ENCODE measurements at regions not wholly inside any gene's neighbourhood (a gene's known extent, or its start where the extent isn't known, plus 50 kb on each side); places are given as distances from the start of the nearest gene placed in this dataset.
"Not testable (repeated sequence)": the region's sequence is repeated elsewhere in the genome, so short reads cannot be mapped to it uniquely, and the experiment has no call there.

- in situ Hi-C loops (cut with HindIII; ENCODE audit: low pct_ligation_motif_present, low pct_unique_long_range_greater_than_20kb, low sequenced_read_pairs): no loop called here
- no peak for DNase-seq
Observed at GRCh38 chr5:34552686-34553085, 103.4 kb upstream of the RAI14 start.

GRCh38 chr5:34553581-34553980 is 102.5 kb upstream of the RAI14 start:
- no peak for DNase-seq
- in situ Hi-C loops (cut with HindIII; ENCODE audit: low pct_ligation_motif_present, low pct_unique_long_range_greater_than_20kb, low sequenced_read_pairs): no loop called here

GRCh38 chr5:34554641-34555040 is 101.5 kb upstream of the RAI14 start:
- no peak for DNase-seq
- in situ Hi-C loops (cut with HindIII; ENCODE audit: low pct_ligation_motif_present, low pct_unique_long_range_greater_than_20kb, low sequenced_read_pairs): no loop called here

DNA sequence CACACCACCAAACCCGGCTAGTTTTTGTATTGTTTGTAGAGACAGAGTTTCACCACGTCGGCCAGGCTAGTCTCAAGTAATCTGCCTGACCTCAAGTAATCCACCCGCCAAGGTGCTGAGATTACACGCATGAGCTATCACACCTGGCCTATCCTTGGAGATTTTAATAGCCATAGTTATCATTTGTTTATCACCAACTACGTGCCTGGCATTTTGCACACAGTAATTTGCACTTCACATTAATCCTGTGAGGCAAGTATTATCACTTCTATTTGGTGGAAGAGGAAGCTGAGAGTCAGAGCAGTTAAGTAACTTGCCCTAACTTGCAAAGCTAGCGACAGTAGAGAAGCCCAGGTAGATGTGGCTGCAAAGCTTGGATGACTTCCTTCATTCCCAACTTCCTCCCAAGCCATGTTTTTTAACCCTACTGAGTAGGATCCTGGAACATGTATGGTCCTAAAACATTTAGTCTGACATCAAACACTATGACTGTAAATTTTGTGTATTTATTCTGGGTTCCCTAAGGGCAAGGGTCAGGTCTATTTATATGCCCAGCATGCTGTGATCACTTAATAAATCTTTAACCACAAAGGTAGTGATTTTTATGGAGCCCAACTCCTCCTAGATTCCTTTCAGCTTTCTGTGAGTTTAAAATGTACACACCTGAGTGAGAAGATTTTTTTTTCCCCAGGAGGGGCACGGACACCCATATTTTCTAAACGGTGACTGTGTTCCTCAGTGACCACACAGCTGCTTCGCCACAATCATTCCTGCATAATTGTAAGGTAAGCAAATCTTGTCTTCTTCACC is 100.2 kb upstream of the RAI14 start:
- no peak for DNase-seq
- in situ Hi-C loops (cut with HindIII; ENCODE audit: low pct_ligation_motif_present, low pct_unique_long_range_greater_than_20kb, low sequenced_read_pairs): no loop called here

- in situ Hi-C loops (cut with HindIII; ENCODE audit: low pct_ligation_motif_present, low pct_unique_long_range_greater_than_20kb, low sequenced_read_pairs): no loop called here
- no peak for DNase-seq
Observed at GRCh38 chr5:34556509-34556782, 99.7 kb upstream of the RAI14 start.

- DNase-seq: not testable (repeated sequence)
Observed at GRCh38 chr5:34561581-34561980, 94.5 kb upstream of the RAI14 start.

GRCh38 chr5:34562791-34563190 is 93.3 kb upstream of the RAI14 start:
- in situ Hi-C loops (cut with HindIII; ENCODE audit: low pct_ligation_motif_present, low pct_unique_long_range_greater_than_20kb, low sequenced_read_pairs): no loop called here
- DNase-seq: no peak

More at GRCh38 chr5:34561581-34561980, 94.5 kb upstream of the RAI14 start:
- in situ Hi-C loops (cut with HindIII; ENCODE audit: low pct_ligation_motif_present, low pct_unique_long_range_greater_than_20kb, low sequenced_read_pairs): not testable (repeated sequence)

DNA sequence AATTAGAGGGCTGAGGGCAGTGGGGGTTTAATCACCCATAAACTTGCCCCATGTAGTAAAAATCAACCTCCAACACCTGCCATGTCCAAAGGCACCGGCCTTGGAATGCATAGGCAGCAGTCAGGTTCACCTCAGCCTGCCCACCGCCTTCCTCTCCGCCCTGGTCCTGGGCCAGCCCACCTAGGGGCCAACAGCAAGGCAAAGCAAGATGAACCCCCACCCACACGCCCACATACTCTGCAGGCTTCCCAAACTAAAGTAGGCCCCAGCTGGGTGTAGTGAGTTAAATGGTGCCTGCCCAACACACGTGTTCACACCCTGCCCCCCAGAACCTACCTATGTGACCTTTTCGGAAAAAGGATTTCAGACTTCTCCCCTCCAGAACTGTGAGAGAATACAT is 92.9 kb upstream of the RAI14 start:
- in situ Hi-C loops (cut with HindIII; ENCODE audit: low pct_ligation_motif_present, low pct_unique_long_range_greater_than_20kb, low sequenced_read_pairs): no loop called here
- no peak for DNase-seq

GRCh38 chr5:34563931-34564709 is 92.0 kb upstream of the RAI14 start:
- in situ Hi-C loops (cut with HindIII; ENCODE audit: low pct_ligation_motif_present, low pct_unique_long_range_greater_than_20kb, low sequenced_read_pairs): no loop called here
- DNase-seq: peak; percentile 81

GRCh38 chr5:34564710-34565235 is 91.4 kb upstream of the RAI14 start:
- DNase-seq: no peak
- in situ Hi-C loops (cut with HindIII; ENCODE audit: low pct_ligation_motif_present, low pct_unique_long_range_greater_than_20kb, low sequenced_read_pairs): no loop called here

- in situ Hi-C loops (cut with HindIII; ENCODE audit: low pct_ligation_motif_present, low pct_unique_long_range_greater_than_20kb, low sequenced_read_pairs): no loop called here
- no peak for DNase-seq
Observed at GRCh38 chr5:34570143-34570542, 86.0 kb upstream of the RAI14 start.

DNA sequence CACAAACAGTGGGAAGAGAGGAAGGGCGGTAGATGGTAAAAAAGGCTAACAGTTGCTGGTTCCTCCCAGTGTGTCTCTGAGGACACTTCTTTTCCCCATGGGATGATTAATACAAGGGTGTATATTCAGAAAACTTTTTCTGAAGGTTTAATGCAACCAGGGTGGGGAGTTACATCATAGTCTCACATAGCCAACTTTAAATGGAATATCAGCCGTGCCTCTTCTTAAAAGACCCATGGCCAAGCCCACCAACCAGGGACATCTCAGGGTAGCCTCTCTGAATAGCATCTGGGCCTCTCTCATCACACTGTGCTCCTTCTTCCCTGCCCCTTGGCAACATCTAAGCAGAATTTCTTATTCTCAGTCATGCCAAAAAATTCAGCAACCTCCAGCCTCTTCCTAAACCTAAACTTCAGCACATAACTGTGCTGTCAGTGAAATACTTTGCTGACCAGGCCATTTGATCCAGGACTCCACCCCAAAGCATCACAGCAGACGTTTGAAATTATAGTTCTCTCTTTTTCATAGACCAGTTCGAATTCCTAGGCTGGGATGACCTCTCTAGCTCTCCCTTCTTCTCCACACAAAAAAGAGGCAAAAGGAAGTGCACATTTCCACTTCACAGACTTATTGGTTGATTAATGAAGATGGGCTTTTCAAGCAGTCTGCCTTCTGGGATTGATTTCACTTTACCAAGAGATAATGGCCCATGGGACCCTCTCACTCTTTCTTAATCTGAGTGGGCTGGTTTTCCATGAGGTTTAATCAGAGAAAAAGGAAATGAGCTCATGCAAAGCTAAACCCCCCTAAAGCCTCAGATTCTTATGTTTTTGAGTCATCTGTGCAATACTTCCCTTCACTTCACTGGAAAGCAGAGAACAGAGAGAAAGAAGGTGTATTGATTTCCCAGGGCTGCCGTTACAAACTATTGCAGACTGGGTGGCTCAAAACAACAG is 85.1 kb upstream of the RAI14 start:
- no peak for DNase-seq
- in situ Hi-C loops (cut with HindIII; ENCODE audit: low pct_ligation_motif_present, low pct_unique_long_range_greater_than_20kb, low sequenced_read_pairs): no loop called here

DNA sequence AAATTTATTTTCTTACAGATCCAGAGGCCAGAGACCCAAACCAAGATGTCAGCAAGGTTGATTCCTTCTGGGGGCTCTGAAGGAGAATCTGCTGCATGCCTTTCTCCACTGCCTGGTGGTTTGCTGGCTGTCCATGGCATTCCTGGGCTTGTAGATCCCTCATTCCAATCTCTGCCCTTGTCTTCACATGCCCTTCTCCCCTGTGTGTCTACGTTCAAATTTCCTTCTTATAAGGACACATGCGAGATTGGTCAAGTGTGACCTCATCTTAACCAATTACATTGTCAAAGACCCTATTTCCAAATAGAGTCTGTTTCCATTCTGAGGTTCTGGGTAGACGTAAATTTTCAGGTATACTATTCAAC is 84.5 kb upstream of the RAI14 start:
- DNase-seq: no peak
- in situ Hi-C loops (cut with HindIII; ENCODE audit: low pct_ligation_motif_present, low pct_unique_long_range_greater_than_20kb, low sequenced_read_pairs): no loop called here

- in situ Hi-C loops (cut with HindIII; ENCODE audit: low pct_ligation_motif_present, low pct_unique_long_range_greater_than_20kb, low sequenced_read_pairs): no loop called here
- DNase-seq: no peak
Observed at GRCh38 chr5:34574936-34575467, 81.1 kb upstream of the RAI14 start.

DNA sequence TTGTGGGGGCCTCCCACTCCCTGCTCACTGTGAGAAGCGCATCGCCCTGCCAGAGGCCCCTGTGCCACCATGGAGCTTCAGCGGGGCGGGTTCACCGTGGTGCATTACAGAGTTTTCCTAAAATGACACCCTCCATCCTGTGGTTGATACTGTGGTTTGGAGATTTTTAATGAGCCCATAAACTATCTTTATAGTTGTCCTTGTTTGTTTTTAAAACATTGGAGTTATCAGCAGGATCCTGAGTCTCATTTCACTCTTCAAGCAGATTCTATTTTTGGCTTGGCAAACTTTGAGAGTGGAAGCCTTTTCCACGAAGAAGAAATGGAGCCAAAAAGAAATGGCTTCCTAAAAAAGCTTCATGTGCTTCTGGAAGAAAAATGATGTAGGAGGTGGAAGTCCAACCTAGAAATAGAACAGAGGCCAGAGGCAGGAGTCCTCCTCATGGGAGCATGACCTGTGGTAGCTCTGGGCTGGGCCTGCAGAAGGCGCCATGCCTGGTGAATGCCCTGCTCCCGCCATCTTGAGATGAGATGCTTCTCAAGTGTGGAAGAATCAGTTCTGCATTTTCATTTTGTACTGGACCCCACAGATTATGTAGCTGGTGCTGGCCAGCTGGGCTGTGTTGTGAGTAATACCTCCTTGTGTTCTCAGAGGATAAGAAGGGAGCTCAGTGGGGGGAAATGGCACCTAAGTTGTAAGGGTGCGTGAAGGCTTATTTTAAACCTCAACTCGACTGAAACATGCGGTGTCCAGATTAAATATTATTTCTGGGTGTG is 79.0 kb upstream of the RAI14 start:
- DNase-seq: no peak
- in situ Hi-C loops (cut with HindIII; ENCODE audit: low pct_ligation_motif_present, low pct_unique_long_range_greater_than_20kb, low sequenced_read_pairs): no loop called here

- DNase-seq: no peak
- in situ Hi-C loops (cut with HindIII; ENCODE audit: low pct_ligation_motif_present, low pct_unique_long_range_greater_than_20kb, low sequenced_read_pairs): no loop called here
Observed at GRCh38 chr5:34578962-34579361, 77.2 kb upstream of the RAI14 start.

- no peak for DNase-seq
- in situ Hi-C loops (cut with HindIII; ENCODE audit: low pct_ligation_motif_present, low pct_unique_long_range_greater_than_20kb, low sequenced_read_pairs): no loop called here
Observed at GRCh38 chr5:34580983-34581382, 75.1 kb upstream of the RAI14 start.

GRCh38 chr5:34582371-34582770 is 73.8 kb upstream of the RAI14 start:
- no peak for DNase-seq
- in situ Hi-C loops (cut with HindIII; ENCODE audit: low pct_ligation_motif_present, low pct_unique_long_range_greater_than_20kb, low sequenced_read_pairs): no loop called here

Measured in ACHN (cell line).